ENCODE measurements at regions not wholly inside any gene's neighbourhood (a gene's known extent, or its start where the extent isn't known, plus 50 kb on each side); places are given as distances from the start of the nearest gene placed in this dataset.
A peak's percentile ranks its signal among the peaks of the same experiment; 100 is the strongest.

DNA sequence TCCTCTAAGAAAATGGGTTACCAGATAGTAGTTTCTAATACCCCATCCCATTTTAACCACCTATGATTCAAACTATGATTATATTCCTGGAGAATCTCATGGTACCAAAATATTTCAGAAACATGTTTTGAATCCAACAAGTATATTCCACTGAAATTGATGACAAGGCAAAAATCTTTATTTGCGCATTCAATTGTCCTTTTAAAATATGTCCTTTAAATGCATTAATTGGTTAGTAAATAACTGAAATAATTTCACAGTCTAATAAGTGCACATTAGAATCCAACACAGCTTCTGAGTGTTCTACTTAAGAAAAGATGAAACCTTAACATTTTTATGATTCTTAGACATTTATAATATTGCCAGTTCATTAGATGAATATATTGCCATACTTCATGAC, 356.6 kb downstream of the SETD4 start (continued):
- TF ChIP-seq, protein P1, sequence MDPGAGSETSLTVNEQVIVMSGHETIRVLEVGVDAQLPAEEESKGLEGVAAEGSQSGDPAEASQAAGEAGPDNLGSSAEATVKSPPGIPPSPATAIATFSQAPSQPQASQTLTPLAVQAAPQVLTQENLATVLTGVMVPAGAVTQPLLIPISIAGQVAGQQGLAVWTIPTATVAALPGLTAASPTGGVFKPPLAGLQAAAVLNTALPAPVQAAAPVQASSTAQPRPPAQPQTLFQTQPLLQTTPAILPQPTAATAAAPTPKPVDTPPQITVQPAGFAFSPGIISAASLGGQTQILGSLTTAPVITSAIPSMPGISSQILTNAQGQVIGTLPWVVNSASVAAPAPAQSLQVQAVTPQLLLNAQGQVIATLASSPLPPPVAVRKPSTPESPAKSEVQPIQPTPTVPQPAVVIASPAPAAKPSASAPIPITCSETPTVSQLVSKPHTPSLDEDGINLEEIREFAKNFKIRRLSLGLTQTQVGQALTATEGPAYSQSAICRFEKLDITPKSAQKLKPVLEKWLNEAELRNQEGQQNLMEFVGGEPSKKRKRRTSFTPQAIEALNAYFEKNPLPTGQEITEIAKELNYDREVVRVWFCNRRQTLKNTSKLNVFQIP (CRISPR knock-in tag; IDR thresholded peaks at IDR 0.05; ENCODE audit: borderline replicate concordance, low read depth): no peak
- TF ChIP-seq ISL1 (CRISPR knock-in tag; IDR thresholded peaks at IDR 0.05) (no peak), ZNF565 (CRISPR knock-in tag; conservative IDR thresholded peaks at IDR 0.05; ENCODE audit: low read depth) (no peak), TOX (CRISPR knock-in tag; IDR thresholded peaks at IDR 0.05; ENCODE audit: borderline replicate concordance) (no peak), PPARA (CRISPR knock-in tag; IDR thresholded peaks at IDR 0.05; ENCODE audit: borderline replicate concordance) (no peak)
- TF ChIP-seq, protein P2, sequence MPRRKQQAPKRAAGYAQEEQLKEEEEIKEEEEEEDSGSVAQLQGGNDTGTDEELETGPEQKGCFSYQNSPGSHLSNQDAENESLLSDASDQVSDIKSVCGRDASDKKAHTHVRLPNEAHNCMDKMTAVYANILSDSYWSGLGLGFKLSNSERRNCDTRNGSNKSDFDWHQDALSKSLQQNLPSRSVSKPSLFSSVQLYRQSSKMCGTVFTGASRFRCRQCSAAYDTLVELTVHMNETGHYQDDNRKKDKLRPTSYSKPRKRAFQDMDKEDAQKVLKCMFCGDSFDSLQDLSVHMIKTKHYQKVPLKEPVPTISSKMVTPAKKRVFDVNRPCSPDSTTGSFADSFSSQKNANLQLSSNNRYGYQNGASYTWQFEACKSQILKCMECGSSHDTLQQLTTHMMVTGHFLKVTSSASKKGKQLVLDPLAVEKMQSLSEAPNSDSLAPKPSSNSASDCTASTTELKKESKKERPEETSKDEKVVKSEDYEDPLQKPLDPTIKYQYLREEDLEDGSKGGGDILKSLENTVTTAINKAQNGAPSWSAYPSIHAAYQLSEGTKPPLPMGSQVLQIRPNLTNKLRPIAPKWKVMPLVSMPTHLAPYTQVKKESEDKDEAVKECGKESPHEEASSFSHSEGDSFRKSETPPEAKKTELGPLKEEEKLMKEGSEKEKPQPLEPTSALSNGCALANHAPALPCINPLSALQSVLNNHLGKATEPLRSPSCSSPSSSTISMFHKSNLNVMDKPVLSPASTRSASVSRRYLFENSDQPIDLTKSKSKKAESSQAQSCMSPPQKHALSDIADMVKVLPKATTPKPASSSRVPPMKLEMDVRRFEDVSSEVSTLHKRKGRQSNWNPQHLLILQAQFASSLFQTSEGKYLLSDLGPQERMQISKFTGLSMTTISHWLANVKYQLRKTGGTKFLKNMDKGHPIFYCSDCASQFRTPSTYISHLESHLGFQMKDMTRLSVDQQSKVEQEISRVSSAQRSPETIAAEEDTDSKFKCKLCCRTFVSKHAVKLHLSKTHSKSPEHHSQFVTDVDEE (CRISPR knock-in tag; IDR thresholded peaks at IDR 0.05): no peak

DNA sequence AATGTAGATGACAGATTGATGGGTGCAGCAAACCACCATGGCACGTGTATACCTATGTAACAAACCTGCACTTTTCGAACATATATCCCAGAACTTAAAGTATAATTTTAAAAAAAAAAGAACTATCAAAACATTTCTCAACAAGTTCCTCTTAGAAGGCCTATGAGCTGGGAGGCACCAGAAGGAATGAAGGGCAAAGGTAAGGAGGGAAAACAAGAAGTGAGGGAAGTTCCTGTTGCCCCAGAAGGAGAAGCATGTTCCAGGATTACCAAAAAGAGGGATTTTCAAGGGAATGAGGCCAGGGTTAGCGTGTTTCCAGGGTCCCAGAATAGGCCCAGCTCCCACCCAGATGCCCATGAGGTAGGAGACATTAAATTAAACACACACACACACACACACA, 361.0 kb downstream of the SETD4 start:
- TF ChIP-seq ZNF565 (CRISPR knock-in tag; conservative IDR thresholded peaks at IDR 0.05; ENCODE audit: low read depth): no peak
- TF ChIP-seq ZFP3 (CRISPR knock-in tag; IDR thresholded peaks at IDR 0.05): no peak
- no peak for TF ChIP-seq RARB (CRISPR knock-in tag; IDR thresholded peaks at IDR 0.05)
- no peak for TF ChIP-seq ZNF8 (CRISPR knock-in tag; IDR thresholded peaks at IDR 0.05)
- TF ChIP-seq ISL1 (CRISPR knock-in tag; IDR thresholded peaks at IDR 0.05): no peak
- no peak for TF ChIP-seq TOX (CRISPR knock-in tag; IDR thresholded peaks at IDR 0.05; ENCODE audit: borderline replicate concordance)
- no peak for TF ChIP-seq BACH2 (CRISPR knock-in tag; IDR thresholded peaks at IDR 0.05; ENCODE audit: borderline replicate concordance)
- TF ChIP-seq TCF4 (CRISPR knock-in tag; IDR thresholded peaks at IDR 0.05; ENCODE audit: borderline replicate concordance): no peak
- no peak for TF ChIP-seq GLIS3 (CRISPR knock-in tag; IDR thresholded peaks at IDR 0.05)
- TF ChIP-seq ZNF70 (CRISPR knock-in tag; IDR thresholded peaks at IDR 0.05): no peak
- no peak for TF ChIP-seq ESRRG (CRISPR knock-in tag; IDR thresholded peaks at IDR 0.05)
- no peak for TF ChIP-seq ZFP30 (CRISPR knock-in tag; IDR thresholded peaks at IDR 0.05)
- TF ChIP-seq ARNTL (CRISPR knock-in tag; IDR thresholded peaks at IDR 0.05; ENCODE audit: borderline replicate concordance, low read depth): no peak
- TF ChIP-seq, protein P3, sequence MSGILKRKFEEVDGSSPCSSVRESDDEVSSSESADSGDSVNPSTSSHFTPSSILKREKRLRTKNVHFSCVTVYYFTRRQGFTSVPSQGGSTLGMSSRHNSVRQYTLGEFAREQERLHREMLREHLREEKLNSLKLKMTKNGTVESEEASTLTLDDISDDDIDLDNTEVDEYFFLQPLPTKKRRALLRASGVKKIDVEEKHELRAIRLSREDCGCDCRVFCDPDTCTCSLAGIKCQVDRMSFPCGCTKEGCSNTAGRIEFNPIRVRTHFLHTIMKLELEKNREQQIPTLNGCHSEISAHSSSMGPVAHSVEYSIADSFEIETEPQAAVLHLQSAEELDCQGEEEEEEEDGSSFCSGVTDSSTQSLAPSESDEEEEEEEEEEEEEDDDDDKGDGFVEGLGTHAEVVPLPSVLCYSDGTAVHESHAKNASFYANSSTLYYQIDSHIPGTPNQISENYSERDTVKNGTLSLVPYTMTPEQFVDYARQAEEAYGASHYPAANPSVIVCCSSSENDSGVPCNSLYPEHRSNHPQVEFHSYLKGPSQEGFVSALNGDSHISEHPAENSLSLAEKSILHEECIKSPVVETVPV (CRISPR knock-in tag; IDR thresholded peaks at IDR 0.05): no peak
- ATAC-seq: no peak

DNA sequence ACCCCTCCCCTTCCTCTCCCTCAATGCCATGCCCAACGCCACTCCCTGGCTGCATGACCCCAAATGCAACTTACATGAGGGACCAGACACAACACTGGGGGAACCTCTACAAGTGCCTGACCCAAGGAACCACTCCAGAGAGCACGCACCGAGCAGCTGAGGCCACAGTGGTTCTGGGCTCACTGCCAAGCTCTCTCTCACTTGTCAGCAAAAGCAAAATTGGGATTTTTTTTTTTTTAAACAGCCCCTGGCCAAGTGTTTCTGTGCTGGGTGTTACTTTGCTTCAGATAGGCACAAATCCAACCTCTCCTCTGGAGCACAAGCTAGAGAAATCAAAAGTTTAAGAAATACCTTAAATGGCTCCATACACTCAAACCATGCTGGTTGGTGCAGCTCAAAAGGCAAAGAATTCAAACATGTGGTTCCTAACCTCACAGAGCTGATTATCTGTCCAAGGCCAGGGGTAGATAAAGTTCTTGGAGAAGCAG, 363.0 kb downstream of the SETD4 start:
- TF ChIP-seq, protein P4, sequence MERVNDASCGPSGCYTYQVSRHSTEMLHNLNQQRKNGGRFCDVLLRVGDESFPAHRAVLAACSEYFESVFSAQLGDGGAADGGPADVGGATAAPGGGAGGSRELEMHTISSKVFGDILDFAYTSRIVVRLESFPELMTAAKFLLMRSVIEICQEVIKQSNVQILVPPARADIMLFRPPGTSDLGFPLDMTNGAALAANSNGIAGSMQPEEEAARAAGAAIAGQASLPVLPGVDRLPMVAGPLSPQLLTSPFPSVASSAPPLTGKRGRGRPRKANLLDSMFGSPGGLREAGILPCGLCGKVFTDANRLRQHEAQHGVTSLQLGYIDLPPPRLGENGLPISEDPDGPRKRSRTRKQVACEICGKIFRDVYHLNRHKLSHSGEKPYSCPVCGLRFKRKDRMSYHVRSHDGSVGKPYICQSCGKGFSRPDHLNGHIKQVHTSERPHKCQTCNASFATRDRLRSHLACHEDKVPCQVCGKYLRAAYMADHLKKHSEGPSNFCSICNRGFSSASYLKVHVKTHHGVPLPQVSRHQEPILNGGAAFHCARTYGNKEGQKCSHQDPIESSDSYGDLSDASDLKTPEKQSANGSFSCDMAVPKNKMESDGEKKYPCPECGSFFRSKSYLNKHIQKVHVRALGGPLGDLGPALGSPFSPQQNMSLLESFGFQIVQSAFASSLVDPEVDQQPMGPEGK (CRISPR knock-in tag; IDR thresholded peaks at IDR 0.05; ENCODE audit: borderline replicate concordance): no peak
- TF ChIP-seq CSDC2 (CRISPR knock-in tag; IDR thresholded peaks at IDR 0.05) (no peak), GLIS3 (CRISPR knock-in tag; IDR thresholded peaks at IDR 0.05) (no peak), ISL1 (CRISPR knock-in tag; IDR thresholded peaks at IDR 0.05) (no peak), ZNF8 (CRISPR knock-in tag; IDR thresholded peaks at IDR 0.05) (no peak), ARNTL (CRISPR knock-in tag; IDR thresholded peaks at IDR 0.05; ENCODE audit: borderline replicate concordance, low read depth) (no peak)
- TF ChIP-seq, protein P2 (CRISPR knock-in tag; IDR thresholded peaks at IDR 0.05): no peak
- TF ChIP-seq, protein P1 (CRISPR knock-in tag; IDR thresholded peaks at IDR 0.05; ENCODE audit: borderline replicate concordance, low read depth): no peak
- TF ChIP-seq, protein P5, sequence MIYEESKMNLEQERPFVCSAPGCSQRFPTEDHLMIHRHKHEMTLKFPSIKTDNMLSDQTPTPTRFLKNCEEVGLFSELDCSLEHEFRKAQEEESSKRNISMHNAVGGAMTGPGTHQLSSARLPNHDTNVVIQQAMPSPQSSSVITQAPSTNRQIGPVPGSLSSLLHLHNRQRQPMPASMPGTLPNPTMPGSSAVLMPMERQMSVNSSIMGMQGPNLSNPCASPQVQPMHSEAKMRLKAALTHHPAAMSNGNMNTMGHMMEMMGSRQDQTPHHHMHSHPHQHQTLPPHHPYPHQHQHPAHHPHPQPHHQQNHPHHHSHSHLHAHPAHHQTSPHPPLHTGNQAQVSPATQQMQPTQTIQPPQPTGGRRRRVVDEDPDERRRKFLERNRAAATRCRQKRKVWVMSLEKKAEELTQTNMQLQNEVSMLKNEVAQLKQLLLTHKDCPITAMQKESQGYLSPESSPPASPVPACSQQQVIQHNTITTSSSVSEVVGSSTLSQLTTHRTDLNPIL (CRISPR knock-in tag; IDR thresholded peaks at IDR 0.05; ENCODE audit: low read depth): no peak
- ATAC-seq: peak; percentile 30; the same call in 1 of the 3 replicates

Measured in SK-N-SH treated with all-trans-retinoic acid at 6 μM for 48 hours (cell line).